Loucy (cell line): ENCODE measurements at regions not wholly inside any gene's neighbourhood (a gene's known extent, or its start where the extent isn't known, plus 50 kb on each side); places are given as distances from the start of the nearest gene placed in this dataset.
"Not testable (repeated sequence)": the region's sequence is repeated elsewhere in the genome, so short reads cannot be mapped to it uniquely, and the experiment has no call there.

Source experiments
- H2AFZ ChIP-seq: fragments of 200-600 bp; sonication (generic); 2 replicates; pipeline ENCODE4 v1.6.0; 2016; ENCODE audit warnings: antibody characterized with exemption, mild to moderate bottlenecking, low read length, moderate library complexity
- H3F3A ChIP-seq: fragments of 200-600 bp; 2 replicates; pipeline ENCODE4 v1.6.0; 2016; ENCODE audit warnings: antibody characterized with exemption, low read depth, mild to moderate bottlenecking
- H3K27me3 ChIP-seq: fragments of 200-600 bp; sonication (generic); 2 replicates; pipeline ENCODE4 v1.6.1; 2014; ENCODE audit warnings: low read length, mild to moderate bottlenecking; ENCODE audit not compliant: insufficient read depth, poor library complexity, severe bottlenecking
- H3K36me3 ChIP-seq: fragments of 200-600 bp; sonication (generic); 2 replicates; pipeline ENCODE4 v1.6.1; 2016; ENCODE audit warnings: low read length; ENCODE audit not compliant: insufficient read depth
- H3K4me1 ChIP-seq: fragments of 200-600 bp; sonication (generic); 2 replicates; pipeline ENCODE4 v1.5.1; 2014; ENCODE audit warnings: low read length, mild to moderate bottlenecking; ENCODE audit not compliant: insufficient read depth, poor library complexity, severe bottlenecking
- H3K4me2 ChIP-seq: fragments of 200-600 bp; sonication (generic); 2 replicates; pipeline ENCODE4 v1.6.0; 2014; ENCODE audit warnings: antibody characterized with exemption, low read length, low read depth, mild to moderate bottlenecking; ENCODE audit not compliant: poor library complexity, severe bottlenecking
- H3K4me3 ChIP-seq: fragments of 200-600 bp; sonication (generic); 2 replicates; pipeline ENCODE4 v1.5.1; 2014; ENCODE audit warnings: low read length, mild to moderate bottlenecking, mixed read lengths; ENCODE audit not compliant: poor library complexity, severe bottlenecking
- H3K79me2 ChIP-seq: fragments of 200-600 bp; sonication (generic); 2 replicates; pipeline ENCODE4 v1.6.1; 2014; ENCODE audit warnings: low read length; ENCODE audit not compliant: insufficient read depth
- H3K9ac ChIP-seq: fragments of 200-600 bp; sonication (generic); 2 replicates; pipeline ENCODE4 v1.6.0; 2014; ENCODE audit warnings: mild to moderate bottlenecking, low read depth, low read length, moderate library complexity; ENCODE audit not compliant: poor library complexity, severe bottlenecking
- H3K9me2 ChIP-seq: fragments of 200-600 bp; sonication (generic); replicated peaks from 2 replicates; pipeline ENCODE4 v1.6.1; 2016; ENCODE audit warnings: low read depth, low read length, mixed read lengths
- H3K9me3 ChIP-seq: fragments of 200-600 bp; sonication (generic); 2 replicates; pipeline ENCODE4 v1.6.1; 2014; ENCODE audit warnings: mild to moderate bottlenecking, antibody characterized with exemption, low read length, low read depth; ENCODE audit not compliant: insufficient read depth
- H4K20me1 ChIP-seq: fragments of 200-600 bp; sonication (generic); 2 replicates; pipeline ENCODE4 v1.6.0; 2014; ENCODE audit warnings: antibody characterized with exemption, low read length, mild to moderate bottlenecking; ENCODE audit not compliant: insufficient read depth, poor library complexity, severe bottlenecking
- CTCF ChIP-seq: fragments of 200-600 bp; sonication (generic); conservative IDR thresholded peaks from 2 replicates; pipeline ENCODE4 v1.5.1; 2014; ENCODE audit warnings: mild to moderate bottlenecking, antibody characterized with exemption, low read length
- EZH2phosphoT487 ChIP-seq: fragments of 200-600 bp; IDR thresholded peaks from 2 replicates; pipeline ENCODE4 v1.6.1; 2018; ENCODE audit warnings: antibody characterized with exemption, mild to moderate bottlenecking, moderate library complexity, borderline replicate concordance

GRCh38 chr6:19571176-19571575 is 266.0 kb upstream of the ID4 start:
- Histone ChIP-seq H3K9me3 (no peaks in the 10 kb centered on the region), H3K9ac (no peak overlapping the region), H3F3A (no peaks in the 10 kb centered on the region), H3K27me3 (no peaks in the 10 kb centered on the region), H4K20me1 (no peaks in the 10 kb centered on the region), H3K4me2 (no peak overlapping the region), H3K79me2 (no peaks in the 10 kb centered on the region), H3K36me3 (no peaks in the 10 kb centered on the region), H3K4me3 (no peak overlapping the region), H3K9me2 (no peaks in the 10 kb centered on the region), H2AFZ (no peak overlapping the region), H3K4me1 (no peaks in the 10 kb centered on the region)
- TF ChIP-seq EZH2phosphoT487 = no peak
- TF ChIP-seq CTCF = no peak

- no peaks in the 10 kb centered on the region for H3K9me2 ChIP-seq
- no peaks in the 10 kb centered on the region for H3K36me3 ChIP-seq
- no peak for TF ChIP-seq CTCF
- no peak for TF ChIP-seq EZH2phosphoT487
These were observed 258.7 kb upstream of the ID4 start for GRCh38 chr6:19578481-19578880.

GRCh38 chr6:19584207-19584606 is 253.0 kb upstream of the ID4 start:
- not testable (repeated sequence) for H3K9me3 ChIP-seq, H3K79me2 ChIP-seq

More at GRCh38 chr6:19578481-19578880, 258.7 kb upstream of the ID4 start:
- Histone ChIP-seq H3F3A (no peaks in the 10 kb centered on the region), H3K9me3 (no peaks in the 10 kb centered on the region), H4K20me1 (no peaks in the 10 kb centered on the region), H3K9ac (no peak overlapping the region), H3K4me3 (no peak overlapping the region), H3K4me2 (no peak overlapping the region), H3K27me3 (no peaks in the 10 kb centered on the region), H3K4me1 (no peaks in the 10 kb centered on the region), H3K79me2 (no peaks in the 10 kb centered on the region), H2AFZ (no peak overlapping the region)

GRCh38 chr6:19587238-19587942 is 249.8 kb upstream of the ID4 start:
- no peak for TF ChIP-seq CTCF
- no peak for TF ChIP-seq EZH2phosphoT487
- H3K4me3 ChIP-seq = no peak overlapping the region
- H3K27me3 ChIP-seq = no peaks in the 10 kb centered on the region
- H3K4me1 ChIP-seq = no peaks in the 10 kb centered on the region
- H3K79me2 ChIP-seq = no peaks in the 10 kb centered on the region
- no peaks in the 10 kb centered on the region for H3K36me3 ChIP-seq
- no peak overlapping the region for H3K9ac ChIP-seq
- no peaks in the 10 kb centered on the region for H4K20me1 ChIP-seq
- no peak overlapping the region for H3K4me2 ChIP-seq
- H3K9me2 ChIP-seq = no peaks in the 10 kb centered on the region
- H3K9me3 ChIP-seq = no peaks in the 10 kb centered on the region
- H3F3A ChIP-seq = no peaks in the 10 kb centered on the region
- no peak overlapping the region for H2AFZ ChIP-seq

More at GRCh38 chr6:19584207-19584606, 253.0 kb upstream of the ID4 start:
- H3K36me3 ChIP-seq, H3F3A ChIP-seq, H3K27me3 ChIP-seq, H3K4me3 ChIP-seq, H4K20me1 ChIP-seq, H3K9ac ChIP-seq, H3K4me2 ChIP-seq, H2AFZ ChIP-seq, H3K9me2 ChIP-seq, H3K4me1 ChIP-seq: not testable (repeated sequence)
